Rectal smooth muscle tissue (tissue), 1 donor: ENCODE measurements at regions not wholly inside any gene's neighbourhood (a gene's known extent, or its start where the extent isn't known, plus 50 kb on each side); places are given as distances from the start of the nearest gene placed in this dataset.

ENCODE experiments used
- H3K27ac ChIP-seq: one replicate; pipeline ENCODE4 v1.7.0; 2013; ENCODE audit warnings: low read depth, low read length, inconsistent platforms
- H3K27me3 ChIP-seq: one replicate; pipeline ENCODE4 v1.7.0; 2013; ENCODE audit warnings: low read length; ENCODE audit not compliant: control insufficient read depth, insufficient read depth
- H3K36me3 ChIP-seq: one replicate; pipeline ENCODE4 v1.7.0; 2013; ENCODE audit warnings: low read length; ENCODE audit not compliant: control insufficient read depth, insufficient read depth
- H3K4me1 ChIP-seq: one replicate; pipeline ENCODE4 v1.7.0; 2013; ENCODE audit warnings: low read length; ENCODE audit not compliant: control insufficient read depth, insufficient read depth
- H3K4me3 ChIP-seq: one replicate; pipeline ENCODE4 v1.7.0; 2013; ENCODE audit warnings: low read length
- H3K9ac ChIP-seq: one replicate; pipeline ENCODE4 v1.7.0; 2013; ENCODE audit warnings: low read length

DNA sequence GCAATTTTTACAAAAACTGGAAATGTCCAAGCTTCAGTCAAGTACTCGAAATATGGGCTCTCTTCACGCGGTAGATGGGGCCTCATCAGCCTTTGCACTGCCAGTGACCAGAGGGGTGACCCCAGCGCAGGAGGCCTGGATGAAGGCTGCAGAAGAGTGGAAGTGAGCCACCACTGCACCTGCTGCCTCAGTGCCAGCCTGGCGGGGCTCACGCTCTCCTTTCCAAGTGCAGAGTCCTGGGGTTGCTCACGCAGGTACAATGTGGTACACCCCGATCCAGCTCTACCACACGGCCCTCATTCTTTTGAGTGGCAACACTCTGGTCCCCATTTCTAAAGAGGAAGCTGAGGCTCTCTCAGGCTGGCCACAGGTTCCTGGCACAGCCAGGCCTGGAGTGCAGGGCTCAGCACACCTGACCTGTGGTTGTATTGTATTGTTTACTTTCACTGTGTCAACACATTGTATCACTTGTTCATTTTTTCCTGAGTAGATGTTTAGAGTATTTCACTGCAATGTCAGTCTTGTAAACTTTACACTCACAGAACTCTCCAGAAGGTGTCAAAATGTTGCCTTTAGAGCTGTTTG lies 97.3 kb upstream of the SOX1 start:
- Histone ChIP-seq H3K4me1 (peaks cover 3% of the 10 kb centered on the region), H3K9ac (no peak overlapping the region)

DNA sequence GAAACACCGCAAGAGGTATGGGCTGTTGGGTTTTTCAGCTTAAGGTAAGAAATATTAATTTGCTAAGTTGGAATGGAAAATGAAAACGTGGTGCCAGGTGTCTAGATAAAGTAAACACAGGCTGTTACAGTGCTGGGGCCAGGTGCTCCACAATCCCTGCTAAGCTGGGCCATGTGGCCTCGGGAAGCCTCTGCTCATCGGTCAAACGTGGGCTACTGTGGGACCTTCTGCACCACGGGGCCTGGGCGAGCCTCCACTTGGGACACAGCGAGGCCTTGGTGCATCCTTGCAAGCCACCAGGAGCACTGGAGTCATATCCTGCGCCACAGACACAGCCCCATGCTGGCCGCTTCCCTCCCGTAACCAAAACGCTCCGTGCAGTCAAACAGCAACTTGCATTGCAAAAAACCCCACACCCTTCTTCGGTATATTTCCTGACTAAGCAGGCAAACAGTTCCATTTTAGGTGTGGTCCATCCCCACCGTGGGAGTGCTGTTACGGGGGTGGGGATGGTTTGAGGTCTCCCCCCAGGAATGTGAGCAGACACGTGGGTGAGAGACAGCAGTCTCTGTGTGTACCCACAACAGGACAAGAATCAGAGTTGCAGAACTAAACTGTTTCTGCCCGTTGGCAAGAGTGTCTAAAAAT lies 96.3 kb upstream of the SOX1 start:
- Histone ChIP-seq H3K27me3 (no peaks in the 10 kb centered on the region), H3K36me3 (no peaks in the 10 kb centered on the region), H3K4me3 (no peak overlapping the region), H3K27ac (no peak overlapping the region), H3K4me1 (peaks cover 3% of the 10 kb centered on the region), H3K9ac (no peak overlapping the region)

More for the DNA sequence above, 97.3 kb upstream of the SOX1 start:
- no peaks in the 10 kb centered on the region for H3K27me3 ChIP-seq
- H3K4me3 ChIP-seq = no peak overlapping the region
- H3K27ac ChIP-seq = no peak overlapping the region
- no peaks in the 10 kb centered on the region for H3K36me3 ChIP-seq

DNA sequence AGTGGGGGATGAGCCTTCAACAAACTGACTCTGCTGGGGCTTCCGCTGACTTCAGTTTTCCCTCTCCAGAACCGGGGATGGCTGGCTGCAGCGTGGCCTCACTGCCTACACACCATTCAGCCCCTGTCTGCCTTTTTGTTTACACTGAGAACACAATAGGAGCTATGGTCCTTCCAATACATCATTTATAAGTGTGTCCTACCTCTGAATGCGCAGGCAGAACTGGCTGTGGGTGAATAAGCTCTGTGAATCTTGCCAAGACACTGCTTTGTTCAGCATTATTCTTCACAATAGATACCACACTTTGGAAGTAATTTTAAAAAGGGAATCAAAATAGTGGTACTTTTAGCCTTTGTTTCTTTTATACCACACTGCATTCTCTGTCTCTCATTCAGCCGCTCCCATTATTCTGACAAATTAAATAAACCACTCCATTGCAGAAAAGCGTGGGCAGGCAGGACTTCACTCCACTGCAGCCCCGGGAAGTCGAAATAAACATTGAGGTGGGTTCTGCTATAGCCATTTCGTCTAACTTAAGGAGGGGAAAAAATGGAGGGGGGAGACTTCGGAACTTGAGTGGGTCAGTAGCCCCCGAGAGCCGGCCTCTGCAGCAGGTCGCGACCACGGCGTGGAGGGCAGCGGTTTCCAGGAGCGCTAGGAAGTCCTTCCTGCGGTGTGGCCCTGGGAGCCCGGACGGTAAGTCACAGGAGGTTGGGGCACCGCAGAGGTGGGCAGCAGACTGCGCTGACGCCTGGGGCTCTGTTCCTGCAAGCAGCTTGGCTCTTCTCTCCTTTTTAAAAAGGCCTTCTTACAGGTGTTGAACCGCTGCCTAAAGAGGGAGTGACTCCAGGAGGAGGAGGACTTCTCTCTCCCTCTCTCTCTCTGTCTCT lies 94.8 kb upstream of the SOX1 start:
- no peak overlapping the region for H3K9ac ChIP-seq
- no peaks in the 10 kb centered on the region for H3K27me3 ChIP-seq
- H3K4me1 ChIP-seq = peaks cover 3% of the 10 kb centered on the region
- no peak overlapping the region for H3K4me3 ChIP-seq
- no peak overlapping the region for H3K27ac ChIP-seq
- H3K36me3 ChIP-seq = no peaks in the 10 kb centered on the region

- no peak overlapping the region for H3K4me3 ChIP-seq
- H3K27ac ChIP-seq = no peak overlapping the region
- H3K4me1 ChIP-seq = peaks cover 3% of the 10 kb centered on the region
- no peaks in the 10 kb centered on the region for H3K27me3 ChIP-seq
- H3K9ac ChIP-seq = no peak overlapping the region
- H3K36me3 ChIP-seq = no peaks in the 10 kb centered on the region
Measured at GRCh38 chr13:111973186-111973585, 93.8 kb upstream of the SOX1 start.

GRCh38 chr13:111973605-111974340 lies 93.2 kb upstream of the SOX1 start:
- Histone ChIP-seq H3K4me3 (no peak overlapping the region), H3K27me3 (no peaks in the 10 kb centered on the region), H3K4me1 (peaks cover 3% of the 10 kb centered on the region), H3K27ac (no peak overlapping the region), H3K36me3 (no peaks in the 10 kb centered on the region), H3K9ac (no peak overlapping the region)

- H3K9ac ChIP-seq = no peak overlapping the region
- no peak overlapping the region for H3K4me3 ChIP-seq
- H3K27me3 ChIP-seq = no peaks in the 10 kb centered on the region
- no peaks in the 10 kb centered on the region for H3K36me3 ChIP-seq
- H3K4me1 ChIP-seq = peaks cover 3% of the 10 kb centered on the region
- H3K27ac ChIP-seq = no peak overlapping the region
Measured at GRCh38 chr13:111974341-111974640, 92.7 kb upstream of the SOX1 start.

DNA sequence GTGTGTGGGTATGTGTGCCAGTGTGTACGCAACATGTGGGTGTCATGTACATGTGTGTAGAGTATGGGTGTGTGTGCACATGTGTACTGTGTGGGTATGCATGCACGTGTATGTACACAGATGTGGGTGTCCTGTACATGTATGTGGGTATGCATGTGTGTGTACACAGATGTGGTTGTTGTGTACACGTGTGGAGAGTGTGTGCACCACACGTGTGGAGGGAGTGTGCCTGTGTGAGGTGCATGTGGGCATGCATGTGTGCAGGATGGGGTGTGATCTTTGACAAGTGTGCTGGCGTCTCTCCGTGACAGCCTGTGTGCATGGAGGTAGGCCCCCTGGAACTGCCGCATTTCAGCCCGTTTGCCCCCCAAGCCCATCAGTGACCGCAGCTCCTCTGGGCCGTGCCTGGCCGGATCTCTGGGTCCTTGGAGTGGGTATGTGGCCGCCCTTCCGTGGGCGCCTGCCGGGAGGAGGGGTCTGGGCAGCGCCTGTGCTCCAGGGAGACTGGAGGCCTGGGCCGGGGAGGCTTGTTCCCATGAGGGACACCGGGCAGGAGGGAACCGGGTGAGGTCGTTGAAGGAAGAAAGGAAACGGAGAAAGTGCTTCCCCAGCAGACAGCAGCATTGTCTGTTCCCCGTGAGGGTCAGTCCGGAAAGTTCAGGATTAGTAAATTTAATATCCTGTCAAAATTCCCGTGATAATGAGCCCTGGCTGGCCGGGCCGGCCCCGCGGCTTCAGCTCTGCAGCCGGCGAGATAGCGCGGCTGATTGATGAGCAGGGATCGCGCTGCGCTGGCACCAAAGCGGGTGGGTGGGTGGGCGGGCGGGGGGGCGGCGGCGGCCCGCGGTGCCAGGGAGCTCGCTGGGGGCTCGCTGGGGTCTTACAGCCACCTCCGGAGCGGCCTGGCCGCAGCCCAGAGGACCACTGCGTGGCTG lies 91.1 kb upstream of the SOX1 start:
- Histone ChIP-seq H3K36me3 (no peaks in the 10 kb centered on the region), H3K4me1 (peaks cover 3% of the 10 kb centered on the region), H3K4me3 (no peak overlapping the region)

DNA sequence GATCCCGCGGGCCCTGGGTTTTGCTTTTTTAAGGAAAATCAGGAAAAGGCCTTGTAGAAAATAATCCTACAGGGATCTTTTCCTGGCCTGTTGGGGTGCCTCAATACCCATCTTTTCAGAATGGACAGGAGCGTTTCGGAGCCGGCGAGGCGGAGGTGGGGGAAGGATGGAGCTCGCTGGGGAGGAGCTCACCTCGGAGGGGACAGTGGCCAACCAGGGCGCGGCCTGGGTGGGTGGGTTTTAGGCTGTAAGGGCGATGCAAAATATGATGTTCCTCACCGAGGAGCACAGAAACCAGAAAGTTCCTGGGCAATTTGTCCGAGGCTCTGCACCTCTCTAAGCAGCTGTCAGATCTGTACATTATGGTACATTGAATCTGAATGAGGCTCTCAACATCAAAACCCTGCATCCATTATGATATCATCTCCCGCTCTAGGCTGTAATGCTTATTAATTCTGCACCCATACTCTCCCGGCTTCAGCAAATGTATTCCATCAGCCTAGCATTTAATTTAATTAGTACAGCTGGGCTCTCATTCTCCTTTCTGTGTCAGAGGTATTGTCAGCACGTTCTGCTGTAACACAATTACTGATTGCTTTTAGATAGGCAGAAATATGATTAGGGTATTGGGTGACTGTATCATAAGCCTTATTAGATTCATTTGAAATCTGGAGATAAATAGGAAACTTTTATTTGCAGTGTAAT lies 90.3 kb upstream of the SOX1 start:
- H3K4me1 ChIP-seq = peaks cover 3% of the 10 kb centered on the region
- no peak overlapping the region for H3K27ac ChIP-seq
- no peak overlapping the region for H3K9ac ChIP-seq
- H3K4me3 ChIP-seq = no peak overlapping the region
- no peaks in the 10 kb centered on the region for H3K36me3 ChIP-seq
- no peaks in the 10 kb centered on the region for H3K27me3 ChIP-seq

More for the DNA sequence above, 91.1 kb upstream of the SOX1 start:
- Histone ChIP-seq H3K9ac (no peak overlapping the region), H3K27me3 (no peaks in the 10 kb centered on the region), H3K27ac (no peak overlapping the region)

GRCh38 chr13:111977179-111977506 lies 89.8 kb upstream of the SOX1 start:
- Histone ChIP-seq H3K4me1 (peaks cover 3% of the 10 kb centered on the region), H3K36me3 (no peaks in the 10 kb centered on the region), H3K4me3 (no peak overlapping the region), H3K27ac (no peak overlapping the region), H3K27me3 (no peaks in the 10 kb centered on the region), H3K9ac (no peak overlapping the region)

- no peak overlapping the region for H3K9ac ChIP-seq
- no peaks in the 10 kb centered on the region for H3K27me3 ChIP-seq
- H3K4me3 ChIP-seq = no peak overlapping the region
- H3K36me3 ChIP-seq = no peaks in the 10 kb centered on the region
- H3K4me1 ChIP-seq = peaks cover 3% of the 10 kb centered on the region
- H3K27ac ChIP-seq = no peak overlapping the region
Measured at GRCh38 chr13:111978546-111978945, 88.4 kb upstream of the SOX1 start.

DNA sequence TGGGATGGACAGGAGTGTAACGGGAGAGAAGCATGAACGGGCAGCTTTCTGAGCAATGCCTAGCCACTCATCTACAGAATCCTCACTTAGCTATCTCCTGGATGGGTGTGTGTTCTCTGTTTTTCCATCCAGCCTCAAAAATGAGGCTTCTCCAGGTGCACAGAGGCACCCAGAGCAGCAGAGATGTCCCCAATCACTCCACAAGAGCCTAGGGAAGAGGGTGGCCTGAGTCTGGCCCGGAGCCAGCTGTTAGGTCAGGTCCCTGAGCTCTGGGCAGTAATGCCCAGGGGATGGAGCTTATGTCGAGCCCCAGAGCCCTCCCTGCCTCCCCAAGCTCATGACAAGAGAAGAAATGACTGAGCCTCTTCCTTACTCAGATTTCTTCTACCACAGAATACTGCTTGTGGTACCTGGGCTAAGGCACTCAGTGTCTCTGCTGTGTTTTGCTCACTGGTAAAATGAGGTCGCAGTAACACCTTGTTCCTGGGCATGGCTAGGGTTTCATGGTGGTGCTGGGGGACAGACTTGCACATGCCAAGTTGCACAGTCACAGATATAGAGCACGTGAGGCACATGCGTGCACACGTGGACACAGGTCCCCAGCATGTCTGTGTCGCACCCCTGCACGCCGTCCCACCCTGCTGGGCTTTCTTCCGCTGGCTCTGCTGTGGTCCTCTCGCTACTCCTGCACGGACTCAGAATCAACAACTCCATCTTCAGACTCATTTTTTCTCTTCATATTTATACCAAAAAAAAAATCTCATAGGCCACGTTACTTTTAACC lies 86.6 kb upstream of the SOX1 start:
- H3K27ac ChIP-seq = no peak overlapping the region
- H3K27me3 ChIP-seq = no peaks in the 10 kb centered on the region
- H3K9ac ChIP-seq = no peak overlapping the region
- no peak overlapping the region for H3K4me3 ChIP-seq
- H3K4me1 ChIP-seq = no peaks in the 10 kb centered on the region
- no peaks in the 10 kb centered on the region for H3K36me3 ChIP-seq
